Suprapubic skin (tissue), 3 donors: ENCODE measurements at regions not wholly inside any gene's neighbourhood (a gene's known extent, or its start where the extent isn't known, plus 50 kb on each side); places are given as distances from the start of the nearest gene placed in this dataset.

Experiments used
- POLR2A ChIP-seq, 2 donors: fragments of 450-650 bp; IDR thresholded peaks; one replicate each; pipeline ENCODE4 v1.6.1; 2017; ENCODE audit warnings: antibody characterized with exemption in 2 of 2, mild to moderate bottlenecking in 2 of 2, moderate library complexity in 2 of 2
- TF ChIP-seq, protein P1 (sequence below), 2 donors: fragments of 200-600 bp in 1 of 2; fragments of 450-650 bp in 1 of 2; sonication (generic) in 1 of 2; IDR thresholded peaks; one replicate each; pipeline ENCODE4 v1.5.1; 2016 to 2019; ENCODE audit warnings: antibody characterized with exemption in 2 of 2, mild to moderate bottlenecking in 1 of 2, moderate library complexity in 1 of 2

DNA sequence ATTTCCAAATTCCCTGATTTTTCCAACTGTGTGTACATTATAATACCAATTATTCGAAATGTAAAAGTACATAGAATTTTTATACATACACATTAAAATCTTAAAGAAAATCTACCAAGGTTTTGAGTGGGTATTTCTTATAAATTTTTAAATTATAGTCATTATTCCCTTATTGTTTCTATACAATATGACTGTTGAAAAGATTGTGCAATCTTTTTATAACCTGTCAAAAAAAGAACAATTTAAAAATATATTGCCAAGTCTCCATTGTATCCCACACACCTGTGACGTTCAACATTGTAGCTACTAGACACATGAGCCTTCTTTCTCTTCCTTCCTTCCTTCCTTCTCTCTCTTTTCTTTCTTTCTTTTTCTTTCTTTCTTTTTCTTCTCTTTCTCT, 473.2 kb upstream of the CHRM3 start:
- TF ChIP-seq, protein P1, sequence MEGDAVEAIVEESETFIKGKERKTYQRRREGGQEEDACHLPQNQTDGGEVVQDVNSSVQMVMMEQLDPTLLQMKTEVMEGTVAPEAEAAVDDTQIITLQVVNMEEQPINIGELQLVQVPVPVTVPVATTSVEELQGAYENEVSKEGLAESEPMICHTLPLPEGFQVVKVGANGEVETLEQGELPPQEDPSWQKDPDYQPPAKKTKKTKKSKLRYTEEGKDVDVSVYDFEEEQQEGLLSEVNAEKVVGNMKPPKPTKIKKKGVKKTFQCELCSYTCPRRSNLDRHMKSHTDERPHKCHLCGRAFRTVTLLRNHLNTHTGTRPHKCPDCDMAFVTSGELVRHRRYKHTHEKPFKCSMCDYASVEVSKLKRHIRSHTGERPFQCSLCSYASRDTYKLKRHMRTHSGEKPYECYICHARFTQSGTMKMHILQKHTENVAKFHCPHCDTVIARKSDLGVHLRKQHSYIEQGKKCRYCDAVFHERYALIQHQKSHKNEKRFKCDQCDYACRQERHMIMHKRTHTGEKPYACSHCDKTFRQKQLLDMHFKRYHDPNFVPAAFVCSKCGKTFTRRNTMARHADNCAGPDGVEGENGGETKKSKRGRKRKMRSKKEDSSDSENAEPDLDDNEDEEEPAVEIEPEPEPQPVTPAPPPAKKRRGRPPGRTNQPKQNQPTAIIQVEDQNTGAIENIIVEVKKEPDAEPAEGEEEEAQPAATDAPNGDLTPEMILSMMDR (IDR thresholded peaks at IDR 0.05) = no peak
- no peak for TF ChIP-seq POLR2A (IDR thresholded peaks at IDR 0.05)
